ENCODE measurements at regions not wholly inside any gene's neighbourhood (a gene's known extent, or its start where the extent isn't known, plus 50 kb on each side); places are given as distances from the start of the nearest gene placed in this dataset.
"Not testable (repeated sequence)": the region's sequence is repeated elsewhere in the genome, so short reads cannot be mapped to it uniquely, and the experiment has no call there.

DNA sequence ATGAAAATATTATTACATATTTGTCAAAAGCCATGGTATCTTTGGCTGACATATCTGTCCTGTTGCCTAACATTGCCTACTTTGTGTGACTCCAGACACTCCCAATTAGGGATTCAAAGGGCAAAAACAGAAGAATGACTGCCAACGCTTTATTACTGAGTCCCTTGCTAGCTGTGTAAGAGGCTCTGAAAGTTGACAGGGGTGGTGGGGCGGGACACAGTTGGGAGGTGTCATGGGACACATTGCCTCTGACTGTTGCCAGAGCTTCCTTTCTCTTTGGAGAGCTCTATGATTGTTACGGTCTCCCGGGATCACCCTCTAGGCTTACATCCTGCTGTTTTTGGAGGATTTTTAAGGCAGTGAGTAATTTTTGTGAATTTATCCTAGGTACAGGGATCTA lies 249.6 kb upstream of the ACVR2A start:
- Histone ChIP-seq H3K27ac (ENCODE audit: low read depth in 2 of 2, low read length in 2 of 2) (no peak overlapping the region), H3K27me3 (ENCODE audit: control insufficient read depth, insufficient read depth, low read length) (no peaks in the 10 kb centered on the region), H3K36me3 (ENCODE audit: control insufficient read depth in 2 of 3, insufficient read depth in 3 of 3, low read length in 3 of 3) (no peaks in the 10 kb centered on the region), H3K9ac (ENCODE audit: low read length in 3 of 3) (no peak overlapping the region), H3K4me3 (ENCODE audit: low read length in 3 of 3) (no peak overlapping the region), H3K9me3 (ENCODE audit: control insufficient read depth in 2 of 3, insufficient read depth in 1 of 3, low read length in 3 of 3) (no peaks in the 10 kb centered on the region), H3K4me1 (ENCODE audit: control insufficient read depth in 2 of 3, insufficient read depth in 2 of 3, low read depth in 1 of 3, low read length in 3 of 3) (no peaks in the 10 kb centered on the region)
- FAIRE-seq (no peak), DNase-seq (no peak)
- intact Hi-C loops (cut with DNase I): no loop called here
- no peak for TF ChIP-seq CTCF (IDR thresholded peaks at IDR 0.05; ENCODE audit: borderline replicate concordance, extremely low read depth, insufficient read depth)

- intact Hi-C loops (cut with DNase I): no loop called here
- Histone ChIP-seq H3K27ac (ENCODE audit: low read depth in 2 of 2, low read length in 2 of 2) (no peak overlapping the region), H3K36me3 (ENCODE audit: control insufficient read depth in 2 of 3, insufficient read depth in 3 of 3, low read length in 3 of 3) (no peaks in the 10 kb centered on the region), H3K4me1 (ENCODE audit: control insufficient read depth in 2 of 3, insufficient read depth in 2 of 3, low read depth in 1 of 3, low read length in 3 of 3) (no peaks in the 10 kb centered on the region), H3K4me3 (ENCODE audit: low read length in 3 of 3) (no peak overlapping the region), H3K27me3 (ENCODE audit: control insufficient read depth, insufficient read depth, low read length) (no peaks in the 10 kb centered on the region), H3K9me3 (ENCODE audit: control insufficient read depth in 2 of 3, insufficient read depth in 1 of 3, low read length in 3 of 3) (no peaks in the 10 kb centered on the region), H3K9ac (ENCODE audit: low read length in 3 of 3) (no peak overlapping the region)
- DNase-seq (no peak), FAIRE-seq (no peak)
- TF ChIP-seq CTCF (IDR thresholded peaks at IDR 0.05; ENCODE audit: borderline replicate concordance, extremely low read depth, insufficient read depth): no peak
Measured at GRCh38 chr2:147594038-147594437, 250.8 kb upstream of the ACVR2A start.

- intact Hi-C loops (cut with DNase I); H3K36me3 ChIP-seq (ENCODE audit: control insufficient read depth in 2 of 3, insufficient read depth in 3 of 3, low read length in 3 of 3); FAIRE-seq; DNase-seq; H3K9me3 ChIP-seq (ENCODE audit: control insufficient read depth in 2 of 3, insufficient read depth in 1 of 3, low read length in 3 of 3); H3K4me1 ChIP-seq (ENCODE audit: control insufficient read depth in 2 of 3, insufficient read depth in 2 of 3, low read depth in 1 of 3, low read length in 3 of 3); H3K9ac ChIP-seq (ENCODE audit: low read length in 3 of 3); H3K27ac ChIP-seq (ENCODE audit: low read depth in 2 of 2, low read length in 2 of 2); H3K27me3 ChIP-seq (ENCODE audit: control insufficient read depth, insufficient read depth, low read length); H3K4me3 ChIP-seq (ENCODE audit: low read length in 3 of 3): not testable (repeated sequence)
Measured at GRCh38 chr2:147592784-147593183, 252.0 kb upstream of the ACVR2A start.

GRCh38 chr2:147589127-147589526 lies 255.7 kb upstream of the ACVR2A start:
- Histone ChIP-seq H3K9me3 (ENCODE audit: control insufficient read depth in 2 of 3, insufficient read depth in 1 of 3, low read length in 3 of 3) (no peaks in the 10 kb centered on the region), H3K4me1 (ENCODE audit: control insufficient read depth in 2 of 3, insufficient read depth in 2 of 3, low read depth in 1 of 3, low read length in 3 of 3) (no peaks in the 10 kb centered on the region), H3K36me3 (ENCODE audit: control insufficient read depth in 2 of 3, insufficient read depth in 3 of 3, low read length in 3 of 3) (no peaks in the 10 kb centered on the region), H3K9ac (ENCODE audit: low read length in 3 of 3) (no peak overlapping the region), H3K4me3 (ENCODE audit: low read length in 3 of 3) (no peak overlapping the region), H3K27ac (ENCODE audit: low read depth in 2 of 2, low read length in 2 of 2) (no peak overlapping the region), H3K27me3 (ENCODE audit: control insufficient read depth, insufficient read depth, low read length) (no peaks in the 10 kb centered on the region)
- TF ChIP-seq CTCF (IDR thresholded peaks at IDR 0.05; ENCODE audit: borderline replicate concordance, extremely low read depth, insufficient read depth): no peak
- DNase-seq: peak in 3 of 5 donors; percentile 17 to 81 (median 47)
- no peak for FAIRE-seq
- intact Hi-C loops (cut with DNase I): no loop called here

Data from kidney (tissue), 13 donors.